Activated CD4-positive, alpha-beta T cell treated with anti-CD3 and anti-CD28 coated beads, Interleukin-2, amount 10 ng/mL, durations not matched to agents 7 days and 5 days (primary cell): ENCODE measurements at regions not wholly inside any gene's neighbourhood (a gene's known extent, or its start where the extent isn't known, plus 50 kb on each side); places are given as distances from the start of the nearest gene placed in this dataset.

ENCODE experiments used
- CTCF ChIA-PET: fragments of 350-600 bp; sonication (Branson Sonifier 250); formaldehyde crosslinking; loops from one replicate; lab custom pipeline; 2021; ENCODE audit warnings: antibody characterized with exemption; lab: Charles Lee
- POLR2A ChIA-PET: fragments of 350-600 bp; sonication (Branson Sonifier 250); formaldehyde crosslinking; loops from one replicate; lab custom pipeline; 2021; ENCODE audit warnings: antibody characterized with exemption; lab: Charles Lee
- DNase-seq: peaks from one replicate; pipeline ENCODE4 v3.0.0-alpha.2; 2020
- H3K27ac Mint-ChIP-seq: one replicate; pipeline ENCODE4 v1.8.0; 2021; ENCODE audit warnings: mild to moderate bottlenecking, moderate library complexity, mixed read lengths
- H3K27me3 Mint-ChIP-seq: one replicate; pipeline ENCODE4 v1.8.0; 2021; ENCODE audit warnings: mixed read lengths
- H3K36me3 Mint-ChIP-seq: one replicate; pipeline ENCODE4 v1.8.0; 2021; ENCODE audit warnings: low read depth, mixed read lengths
- H3K4me1 Mint-ChIP-seq: one replicate; pipeline ENCODE4 v1.8.0; 2021; ENCODE audit warnings: mixed read lengths
- H3K4me3 Mint-ChIP-seq: one replicate; pipeline ENCODE4 v1.8.0; 2021; ENCODE audit warnings: mild to moderate bottlenecking, moderate library complexity, mixed read lengths
- H3K9me3 Mint-ChIP-seq: one replicate; pipeline ENCODE4 v1.8.0; 2021; ENCODE audit warnings: mixed read lengths

GRCh38 chr11:109166441-109166840 is 255.5 kb upstream of the C11orf87 start:
- H3K4me1 Mint-ChIP-seq = no peaks in the 10 kb centered on the region
- no peaks in the 10 kb centered on the region for H3K27me3 Mint-ChIP-seq
- POLR2A ChIA-PET = no interaction called here
- H3K4me3 Mint-ChIP-seq = no peak overlapping the region
- no peak for DNase-seq
- H3K9me3 Mint-ChIP-seq = no peaks in the 10 kb centered on the region
- no peaks in the 10 kb centered on the region for H3K36me3 Mint-ChIP-seq
- H3K27ac Mint-ChIP-seq = no peak overlapping the region
- CTCF ChIA-PET = interaction anchor here (0.9 kb wide), 1 partner anchor 10 kb away, joined by 5 read pairs; no protein-coding TSS in a partner anchor

DNA sequence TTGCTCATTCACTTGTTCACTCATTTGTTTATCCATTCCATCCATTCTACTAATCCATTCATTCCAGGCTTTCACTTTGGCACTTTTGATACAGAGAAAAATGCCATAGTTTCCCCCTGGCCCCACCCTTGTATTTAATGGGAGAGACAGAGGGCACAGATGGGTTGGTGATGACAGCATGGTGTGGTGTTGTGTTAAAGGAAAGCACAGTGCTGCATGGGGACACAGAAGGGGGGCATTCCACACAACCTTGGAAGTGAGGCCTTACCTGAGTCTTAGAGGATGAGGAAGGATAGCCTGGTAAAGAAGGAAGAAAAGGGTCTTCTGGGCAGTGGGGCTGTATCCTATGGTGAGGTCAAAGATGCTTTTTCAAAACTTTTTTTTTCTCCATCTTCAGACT is 248.5 kb upstream of the C11orf87 start:
- Mint-ChIP-seq H3K4me3 (no peak overlapping the region), H3K27ac (no peak overlapping the region), H3K36me3 (no peaks in the 10 kb centered on the region), H3K27me3 (no peaks in the 10 kb centered on the region), H3K4me1 (no peaks in the 10 kb centered on the region), H3K9me3 (no peaks in the 10 kb centered on the region)
- DNase-seq = no peak
- ChIA-PET POLR2A (no interaction called here), CTCF (no interaction called here)

DNA sequence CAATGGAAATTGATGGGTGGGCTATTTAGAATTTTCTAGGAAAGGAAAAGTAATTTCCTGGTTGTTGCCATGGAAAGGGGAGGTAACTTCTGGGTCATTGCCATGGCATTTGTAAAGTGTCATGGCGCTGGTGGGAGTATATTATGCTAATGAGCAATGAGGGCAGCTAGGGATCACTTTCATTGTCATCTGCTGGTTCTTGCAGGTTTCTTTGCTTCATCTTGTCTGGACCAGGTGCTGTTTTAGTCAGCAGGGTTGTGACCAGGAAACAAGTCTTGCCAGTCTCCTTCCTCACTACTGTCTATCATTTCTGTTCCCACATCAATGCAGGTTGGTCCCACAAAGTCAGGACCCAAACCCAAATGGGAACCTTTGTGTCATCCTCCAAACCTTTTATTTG is 237.6 kb upstream of the C11orf87 start:
- H3K4me1 Mint-ChIP-seq = no peaks in the 10 kb centered on the region
- CTCF ChIA-PET = no interaction called here

DNA sequence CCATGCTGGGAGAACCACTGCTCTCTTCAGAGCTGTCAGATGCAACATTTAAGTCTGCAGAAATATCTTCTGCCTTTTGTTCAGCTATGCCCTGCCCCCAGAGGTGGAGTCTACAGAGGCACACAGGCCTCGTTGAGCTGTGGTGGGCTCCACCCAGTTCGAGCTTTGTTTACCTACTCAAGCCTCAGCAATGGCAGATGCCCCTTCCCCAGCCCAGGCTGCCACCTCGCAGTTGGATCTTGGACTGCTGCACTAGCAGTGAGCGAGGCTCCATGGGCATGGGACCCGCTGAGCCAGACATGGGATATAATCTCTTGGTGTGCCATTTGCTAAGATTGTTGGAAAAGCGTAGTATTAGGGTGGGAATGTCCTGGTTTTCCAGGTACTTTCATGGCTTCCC is 229.1 kb upstream of the C11orf87 start:
- H3K4me1 Mint-ChIP-seq = no peaks in the 10 kb centered on the region
- no peaks in the 10 kb centered on the region for H3K36me3 Mint-ChIP-seq
- no peak for DNase-seq
- no peak overlapping the region for H3K27ac Mint-ChIP-seq
- CTCF ChIA-PET = no interaction called here
- no peaks in the 10 kb centered on the region for H3K27me3 Mint-ChIP-seq
- POLR2A ChIA-PET = no interaction called here
- H3K9me3 Mint-ChIP-seq = no peaks in the 10 kb centered on the region
- no peak overlapping the region for H3K4me3 Mint-ChIP-seq

More for the DNA sequence above, 237.6 kb upstream of the C11orf87 start:
- H3K4me3 Mint-ChIP-seq = no peak overlapping the region
- no peaks in the 10 kb centered on the region for H3K36me3 Mint-ChIP-seq
- no peaks in the 10 kb centered on the region for H3K27me3 Mint-ChIP-seq
- H3K27ac Mint-ChIP-seq = no peak overlapping the region
- H3K9me3 Mint-ChIP-seq = peaks cover 10% of the 10 kb centered on the region
- DNase-seq = no peak
- POLR2A ChIA-PET = no interaction called here

DNA sequence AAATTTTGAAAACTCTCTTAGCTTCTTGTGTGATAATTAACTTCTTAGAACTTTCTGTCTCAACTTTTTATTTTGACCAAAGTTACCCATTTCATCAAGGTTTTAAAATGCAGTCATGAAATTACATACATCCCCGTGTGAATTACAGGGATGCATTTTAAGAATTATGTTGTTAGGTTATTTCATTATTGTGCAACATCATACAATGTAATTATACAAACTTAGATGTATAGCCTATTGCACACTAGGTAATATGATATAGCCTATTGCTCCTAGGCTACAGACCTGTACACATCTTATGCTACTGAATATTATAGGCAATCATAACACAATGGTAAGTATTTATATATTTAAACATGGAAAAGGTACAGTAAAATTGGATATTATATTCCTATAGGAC is 228.1 kb upstream of the C11orf87 start:
- CTCF ChIA-PET = no interaction called here
- no peaks in the 10 kb centered on the region for H3K9me3 Mint-ChIP-seq
- H3K36me3 Mint-ChIP-seq = no peaks in the 10 kb centered on the region
- H3K4me3 Mint-ChIP-seq = no peak overlapping the region
- H3K27me3 Mint-ChIP-seq = no peaks in the 10 kb centered on the region
- H3K27ac Mint-ChIP-seq = no peak overlapping the region
- POLR2A ChIA-PET = no interaction called here
- DNase-seq = no peak
- H3K4me1 Mint-ChIP-seq = no peaks in the 10 kb centered on the region

DNA sequence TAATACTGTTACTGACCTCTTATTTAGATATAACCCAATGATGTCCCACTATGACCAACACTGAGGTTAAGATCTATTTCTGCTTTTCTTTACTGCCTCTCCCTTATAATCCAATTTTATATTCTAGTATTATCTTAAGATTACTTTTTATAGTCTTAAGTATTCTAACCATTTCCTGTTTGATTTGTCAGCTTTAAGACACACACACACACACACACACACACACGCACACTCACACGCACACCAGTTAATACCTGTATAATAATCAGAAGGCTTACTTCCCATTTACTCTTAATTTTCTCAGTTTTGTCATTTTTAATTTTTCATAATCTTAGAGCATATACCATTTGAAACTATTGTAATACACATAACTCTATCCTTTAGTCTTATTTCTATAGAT is 226.0 kb upstream of the C11orf87 start:
- no peaks in the 10 kb centered on the region for H3K36me3 Mint-ChIP-seq
- POLR2A ChIA-PET = no interaction called here
- no peaks in the 10 kb centered on the region for H3K27me3 Mint-ChIP-seq
- no peak overlapping the region for H3K27ac Mint-ChIP-seq
- no peaks in the 10 kb centered on the region for H3K4me1 Mint-ChIP-seq
- DNase-seq = no peak
- no peak overlapping the region for H3K4me3 Mint-ChIP-seq
- CTCF ChIA-PET = interaction anchor here (0.6 kb wide), 1 partner anchor 1937 kb away, joined by 3 read pairs; no protein-coding TSS in a partner anchor
- no peaks in the 10 kb centered on the region for H3K9me3 Mint-ChIP-seq

- Mint-ChIP-seq H3K4me1 (no peaks in the 10 kb centered on the region), H3K4me3 (no peak overlapping the region), H3K9me3 (no peaks in the 10 kb centered on the region), H3K27me3 (no peaks in the 10 kb centered on the region), H3K36me3 (no peaks in the 10 kb centered on the region), H3K27ac (no peak overlapping the region)
- ChIA-PET CTCF (no interaction called here), POLR2A (no interaction called here)
- DNase-seq = no peak
These were observed 224.3 kb upstream of the C11orf87 start for GRCh38 chr11:109197656-109198055.

DNA sequence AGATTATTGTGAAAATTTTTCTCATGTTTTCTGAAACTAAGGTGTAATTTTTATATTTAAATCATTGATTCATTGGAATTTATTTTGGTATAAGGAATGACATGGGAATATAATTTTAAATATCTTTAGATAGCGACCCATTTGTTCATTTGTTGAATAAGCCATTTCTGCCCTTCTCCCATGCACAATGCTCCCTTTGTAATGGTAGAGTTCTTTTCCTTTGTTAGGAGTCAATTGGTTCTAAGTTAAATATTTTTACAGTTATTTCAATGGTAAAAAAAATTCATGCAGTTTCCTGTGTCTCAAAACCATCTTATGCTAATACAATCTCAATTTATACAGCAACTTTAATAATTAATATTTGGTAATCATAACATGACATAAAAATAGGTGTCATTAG is 218.8 kb upstream of the C11orf87 start:
- ChIA-PET POLR2A (no interaction called here), CTCF (no interaction called here)
- no peaks in the 10 kb centered on the region for H3K36me3 Mint-ChIP-seq
- H3K9me3 Mint-ChIP-seq = peaks cover 2% of the 10 kb centered on the region
- H3K4me1 Mint-ChIP-seq = no peaks in the 10 kb centered on the region
- H3K27me3 Mint-ChIP-seq = no peaks in the 10 kb centered on the region
- no peak for DNase-seq
- no peak overlapping the region for H3K4me3 Mint-ChIP-seq
- no peak overlapping the region for H3K27ac Mint-ChIP-seq

DNA sequence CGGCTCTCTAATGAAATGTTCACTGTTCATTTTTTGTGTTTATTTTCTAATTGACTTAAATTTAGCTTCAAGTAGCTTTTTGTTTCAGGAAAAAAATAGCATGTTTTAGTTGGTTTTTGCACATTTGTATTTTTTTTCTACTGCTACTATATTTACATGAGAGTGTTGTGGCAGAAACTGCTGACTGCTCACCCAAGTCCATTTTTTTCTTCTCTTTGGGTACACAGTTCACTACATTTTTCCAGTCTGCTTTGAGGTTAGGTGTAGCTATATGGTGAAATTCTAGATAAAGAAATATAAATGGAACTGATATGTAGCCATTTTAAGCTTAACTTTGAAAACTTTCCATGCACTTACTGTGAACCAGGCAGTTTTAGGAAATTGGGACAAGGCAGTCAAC is 216.7 kb upstream of the C11orf87 start:
- no peaks in the 10 kb centered on the region for H3K27me3 Mint-ChIP-seq
- H3K4me1 Mint-ChIP-seq = no peaks in the 10 kb centered on the region
- no peak for DNase-seq
- no peak overlapping the region for H3K27ac Mint-ChIP-seq
- ChIA-PET CTCF (no interaction called here), POLR2A (no interaction called here)
- H3K9me3 Mint-ChIP-seq = peaks cover 2% of the 10 kb centered on the region
- no peaks in the 10 kb centered on the region for H3K36me3 Mint-ChIP-seq
- H3K4me3 Mint-ChIP-seq = no peak overlapping the region

GRCh38 chr11:109208121-109208520 is 213.9 kb upstream of the C11orf87 start:
- Mint-ChIP-seq H3K4me1 (no peaks in the 10 kb centered on the region), H3K4me3 (no peak overlapping the region), H3K9me3 (peaks cover 2% of the 10 kb centered on the region), H3K36me3 (no peaks in the 10 kb centered on the region), H3K27ac (no peak overlapping the region), H3K27me3 (no peaks in the 10 kb centered on the region)
- ChIA-PET CTCF (no interaction called here), POLR2A (no interaction called here)
- no peak for DNase-seq

- no peaks in the 10 kb centered on the region for H3K4me1 Mint-ChIP-seq
- CTCF ChIA-PET = no interaction called here
These were observed 212.4 kb upstream of the C11orf87 start for GRCh38 chr11:109209572-109209971.

DNA sequence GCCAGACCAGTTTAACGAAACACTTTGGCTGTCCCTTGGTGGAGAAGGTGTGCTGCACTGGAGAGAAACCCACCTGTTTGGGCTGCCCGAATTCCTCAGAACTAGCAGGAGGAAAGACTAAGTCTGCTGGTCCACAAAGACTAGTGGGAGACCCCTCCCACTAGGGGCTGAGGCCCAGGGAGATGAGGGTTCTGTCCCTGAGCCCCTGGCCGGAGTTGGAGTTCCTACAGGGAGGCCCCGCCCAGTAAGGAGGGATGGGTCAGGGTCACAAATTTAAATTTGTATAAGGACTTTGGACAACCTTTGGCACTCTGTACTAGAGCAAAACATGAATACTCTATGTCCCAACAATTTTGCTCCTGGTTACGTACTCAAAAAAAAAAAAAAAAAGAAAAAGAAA is 200.8 kb upstream of the C11orf87 start:
- Mint-ChIP-seq H3K27ac (no peak overlapping the region), H3K27me3 (no peaks in the 10 kb centered on the region), H3K4me1 (no peaks in the 10 kb centered on the region), H3K36me3 (no peaks in the 10 kb centered on the region), H3K4me3 (no peak overlapping the region), H3K9me3 (no peaks in the 10 kb centered on the region)
- no peak for DNase-seq
- ChIA-PET CTCF (no interaction called here), POLR2A (no interaction called here)

More at GRCh38 chr11:109209572-109209971, 212.4 kb upstream of the C11orf87 start:
- H3K27ac Mint-ChIP-seq = no peak overlapping the region
- H3K36me3 Mint-ChIP-seq = no peaks in the 10 kb centered on the region
- H3K4me3 Mint-ChIP-seq = no peak overlapping the region
- DNase-seq = no peak
- peaks cover 2% of the 10 kb centered on the region for H3K9me3 Mint-ChIP-seq
- no peaks in the 10 kb centered on the region for H3K27me3 Mint-ChIP-seq
- POLR2A ChIA-PET = no interaction called here

- ChIA-PET CTCF (no interaction called here), POLR2A (no interaction called here)
- Mint-ChIP-seq H3K4me3 (no peak overlapping the region), H3K36me3 (no peaks in the 10 kb centered on the region), H3K4me1 (no peaks in the 10 kb centered on the region), H3K27me3 (no peaks in the 10 kb centered on the region), H3K27ac (no peak overlapping the region), H3K9me3 (no peaks in the 10 kb centered on the region)
- no peak for DNase-seq
These were observed 199.2 kb upstream of the C11orf87 start for GRCh38 chr11:109222761-109223160.

DNA sequence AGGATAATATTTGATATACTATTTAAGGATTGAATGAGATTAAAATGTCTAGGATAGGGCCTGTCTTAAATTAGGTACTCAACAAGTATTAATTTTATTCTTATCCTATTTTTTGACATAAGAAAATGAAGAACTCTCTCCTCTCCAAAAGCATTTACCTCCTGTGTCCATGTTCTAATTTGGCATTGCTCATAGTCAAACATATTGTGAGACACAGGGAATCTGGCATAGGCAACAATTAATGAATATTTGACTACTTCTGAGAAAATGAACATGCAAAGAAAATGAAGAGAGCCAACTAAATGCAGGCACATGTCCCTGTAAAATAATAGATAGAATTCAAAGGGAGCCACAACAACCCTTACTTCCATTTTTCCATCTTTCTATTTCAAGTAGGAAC is 198.5 kb upstream of the C11orf87 start:
- ChIA-PET POLR2A (no interaction called here), CTCF (no interaction called here)
- Mint-ChIP-seq H3K27me3 (no peaks in the 10 kb centered on the region), H3K36me3 (no peaks in the 10 kb centered on the region), H3K4me1 (no peaks in the 10 kb centered on the region), H3K9me3 (no peaks in the 10 kb centered on the region), H3K4me3 (no peak overlapping the region), H3K27ac (no peak overlapping the region)
- DNase-seq = no peak
